H1 (cell line): ENCODE measurements at regions not wholly inside any gene's neighbourhood (a gene's known extent, or its start where the extent isn't known, plus 50 kb on each side); places are given as distances from the start of the nearest gene placed in this dataset.

Experiments used
- CTCF ChIA-PET: fragments of 300-600 bp; sonication (Branson Sonifier 250); formaldehyde crosslinking; loops from one replicate; lab custom pipeline; 2021; ENCODE audit not compliant: partially characterized antibody; lab: Charles Lee
- POLR2A ChIA-PET: fragments of 300-600 bp; sonication (Branson Sonifier 250); formaldehyde crosslinking; loops from one replicate; lab custom pipeline; 2021; ENCODE audit warnings: inconsistent platforms; ENCODE audit not compliant: partially characterized antibody; lab: Charles Lee
- DNase-seq, 2 experiments: peaks; one replicate each; pipeline versions ENCODE4 v3.0.0 to v3.0.0-alpha.2; 2010 to 2022; ENCODE audit warnings: low spot score in 2 of 2, low read depth in 1 of 2, mixed read lengths in 1 of 2
- FAIRE-seq: peaks from 2 replicates; lab custom pipeline; 2011; peaks lifted over from hg19 to GRCh38; lab: Jason Lieb, UNC
- H2AFZ ChIP-seq: 2 replicates; pipeline ENCODE4 v1.8.1; 2012; ENCODE audit warnings: low read length, inconsistent platforms
- H2AK5ac ChIP-seq: 2 replicates; pipeline ENCODE4 v1.6.1; 2013; ENCODE audit warnings: low read depth, low read length
- H2BK120ac ChIP-seq: replicated peaks from 2 replicates; pipeline ENCODE3; 2013; ENCODE audit warnings: low read depth, low read length, inconsistent platforms
- H2BK12ac ChIP-seq: 2 replicates; pipeline ENCODE4 v1.6.1; 2013; ENCODE audit warnings: low read depth, low read length
- H2BK15ac ChIP-seq: 2 replicates; pipeline ENCODE4 v1.6.1; 2013; ENCODE audit warnings: low read length
- H2BK20ac ChIP-seq: 2 replicates; pipeline ENCODE4 v1.6.1; 2013; ENCODE audit warnings: low read length
- H2BK5ac ChIP-seq: 2 replicates; pipeline ENCODE4 v1.6.1; 2013; ENCODE audit warnings: low read depth, low read length
- H3K14ac ChIP-seq: 2 replicates; pipeline ENCODE4 v1.6.1; 2013; ENCODE audit warnings: inconsistent platforms; ENCODE audit not compliant: insufficient read length
- H3K18ac ChIP-seq: 2 replicates; pipeline ENCODE4 v1.6.1; 2013; ENCODE audit warnings: low read length; ENCODE audit errors: extremely low read depth
- H3K23ac ChIP-seq: 2 replicates; pipeline ENCODE4 v1.6.1; 2013; ENCODE audit warnings: inconsistent platforms; ENCODE audit not compliant: insufficient read length
- H3K23me2 ChIP-seq: 2 replicates; pipeline ENCODE4 v1.6.1; 2013; ENCODE audit warnings: low read depth, low read length
- H3K27ac ChIP-seq: 2 replicates; pipeline ENCODE4 v1.6.1; 2011; ENCODE audit warnings: low read depth, low read length, inconsistent platforms
- H3K27me3 ChIP-seq, 4 experiments: replicated peaks in 1 of 4; 1 replicate in 1 of 4; 2 replicates in 3 of 4; pipeline versions ENCODE4 v1.6.1 to v1.8.1; 2011 to 2013; ENCODE audit warnings: low read length in 3 of 4, mild to moderate bottlenecking in 3 of 4, inconsistent platforms in 2 of 4, mixed read lengths in 2 of 4, moderate library complexity in 1 of 4; ENCODE audit not compliant: control insufficient read depth in 3 of 4, insufficient read depth in 3 of 4; ENCODE audit errors: extremely low read depth in 1 of 4
- H3K36me3 ChIP-seq, 4 experiments: 2 replicates each; pipeline versions ENCODE4 v1.6.1 to v1.8.1; 2011 to 2013; ENCODE audit warnings: mild to moderate bottlenecking in 4 of 4, low read length in 3 of 4, moderate library complexity in 2 of 4, control low read depth in 1 of 4, inconsistent platforms in 1 of 4; ENCODE audit not compliant: insufficient read depth in 4 of 4, control insufficient read depth in 2 of 4
- H3K4ac ChIP-seq: replicated peaks from 2 replicates; pipeline ENCODE3; 2013; ENCODE audit warnings: low read length, low read depth, mixed read lengths, inconsistent platforms; ENCODE audit not compliant: insufficient read length
- H3K4me1 ChIP-seq, 4 experiments: replicated peaks in 1 of 4; 1 replicate in 1 of 4; 2 replicates in 3 of 4; pipeline versions ENCODE4 v1.6.1 to v1.8.1; 2011 to 2013; ENCODE audit warnings: low read length in 3 of 4, inconsistent platforms in 2 of 4, mixed read lengths in 1 of 4; ENCODE audit not compliant: insufficient read depth in 4 of 4, control insufficient read depth in 3 of 4
- H3K4me2 ChIP-seq, 2 experiments: 2 replicates each; pipeline versions ENCODE4 v1.6.1 to v1.8.1; 2011 to 2013; ENCODE audit warnings: low read depth in 2 of 2, low read length in 2 of 2, control low read depth in 1 of 2, inconsistent platforms in 1 of 2, mild to moderate bottlenecking in 1 of 2; ENCODE audit not compliant: insufficient read depth in 1 of 2
- H3K4me3 ChIP-seq, 4 experiments: fragments of 200-600, 300-600 bp in 1 of 4; sonication (generic), shearing (Covaris generic), sonication (Bioruptor Twin) in 1 of 4; 2 replicates each; pipeline versions ENCODE4 v1.5.1 to v1.8.1; 2011 to 2016; ENCODE audit warnings: low read length in 4 of 4, low read depth in 3 of 4, control low read depth in 2 of 4, inconsistent platforms in 2 of 4, mild to moderate bottlenecking in 2 of 4, mixed read lengths in 1 of 4, moderate library complexity in 1 of 4; ENCODE audit not compliant: insufficient read depth in 2 of 4; ENCODE audit errors: extremely low read depth in 1 of 4
- H3K56ac ChIP-seq: replicated peaks from 2 replicates; pipeline ENCODE3; 2013; ENCODE audit warnings: low read depth, mild to moderate bottlenecking, mixed read lengths, low read length, inconsistent platforms; ENCODE audit not compliant: insufficient read length
- H3K79me1 ChIP-seq: 2 replicates; pipeline ENCODE4 v1.6.1; 2013; ENCODE audit warnings: low read depth, low read length, control low read depth
- H3K79me2 ChIP-seq, 2 experiments: 2 replicates each; pipeline versions ENCODE4 v1.6.1 to v1.8.1; 2012 to 2013; ENCODE audit warnings: low read length in 2 of 2, mild to moderate bottlenecking in 2 of 2, inconsistent platforms in 1 of 2; ENCODE audit not compliant: insufficient read depth in 2 of 2, control insufficient read depth in 1 of 2
- H3K9ac ChIP-seq, 4 experiments: replicated peaks in 1 of 4; 1 replicate in 1 of 4; 2 replicates in 3 of 4; pipeline versions ENCODE4 v1.6.1 to v1.8.1; 2011 to 2013; ENCODE audit warnings: low read depth in 3 of 4, low read length in 3 of 4, control low read depth in 2 of 4, mild to moderate bottlenecking in 2 of 4, moderate library complexity in 2 of 4, inconsistent platforms in 1 of 4; ENCODE audit errors: extremely low read depth in 1 of 4
- H3K9me3 ChIP-seq, 2 experiments: 2 replicates each; pipeline versions ENCODE4 v1.6.1 to v1.8.1; 2012 to 2013; ENCODE audit warnings: mild to moderate bottlenecking in 2 of 2, moderate library complexity in 2 of 2, control low read depth in 1 of 2, inconsistent platforms in 1 of 2, low read depth in 1 of 2, low read length in 1 of 2, mixed read lengths in 1 of 2; ENCODE audit not compliant: insufficient read depth in 2 of 2
- H4K20me1 ChIP-seq, 2 experiments: replicated peaks in 1 of 2; 2 replicates each; pipeline versions ENCODE3 to v1.8.1; 2011 to 2013; ENCODE audit warnings: inconsistent platforms in 2 of 2, low read length in 2 of 2, mild to moderate bottlenecking in 1 of 2; ENCODE audit not compliant: insufficient read depth in 2 of 2, control insufficient read depth in 1 of 2
- H4K5ac ChIP-seq: 2 replicates; pipeline ENCODE4 v1.6.1; 2013; ENCODE audit warnings: low read length, low read depth, mixed read lengths, inconsistent platforms; ENCODE audit not compliant: insufficient read length
- H4K8ac ChIP-seq: 2 replicates; pipeline ENCODE4 v1.8.0; 2013; ENCODE audit warnings: mild to moderate bottlenecking, moderate library complexity, low read length, inconsistent platforms; ENCODE audit not compliant: insufficient read depth; ENCODE audit errors: extremely low read depth
- H4K91ac ChIP-seq: replicated peaks from 2 replicates; pipeline ENCODE3; 2013; ENCODE audit warnings: low read length, mixed read lengths, inconsistent platforms; ENCODE audit not compliant: insufficient read length
- BACH1 ChIP-seq: IDR thresholded peaks from 2 replicates; pipeline ENCODE4 v1.6.1; 2012; ENCODE audit warnings: low read length, improper control_type of control experiment
- BRCA1 ChIP-seq: IDR thresholded peaks from 2 replicates; pipeline ENCODE4 v1.6.1; 2012; ENCODE audit warnings: low read depth, low read length, improper control_type of control experiment
- CEBPB ChIP-seq: IDR thresholded peaks from 2 replicates; pipeline ENCODE4 v1.6.1; 2012; ENCODE audit warnings: low read depth, low read length
- GABPA ChIP-seq: IDR thresholded peaks from 2 replicates; pipeline ENCODE4 v1.6.1; 2011; ENCODE audit warnings: mild to moderate bottlenecking, low read length, moderate library complexity, borderline replicate concordance; ENCODE audit not compliant: insufficient read depth
- JUND ChIP-seq: IDR thresholded peaks from 2 replicates; pipeline ENCODE4 v1.6.1; 2011; ENCODE audit warnings: mild to moderate bottlenecking, improper control_type of control experiment, low read length
- POLR2AphosphoS5 ChIP-seq: IDR thresholded peaks from 2 replicates; pipeline ENCODE4 v1.6.1; 2011; ENCODE audit warnings: low read depth, low read length
- RNF2 ChIP-seq: fragments of 200-900, 300-1000 bp; sonication (generic); IDR thresholded peaks from 2 replicates; pipeline ENCODE4 v1.7.1; 2016; ENCODE audit warnings: borderline replicate concordance, low read depth, mild to moderate bottlenecking, antibody characterized with exemption, low read length; ENCODE audit not compliant: poor library complexity, severe bottlenecking; ENCODE audit errors: missing control alignments
- SIX5 ChIP-seq: IDR thresholded peaks from 2 replicates; pipeline ENCODE4 v1.6.1; 2011; ENCODE audit warnings: mild to moderate bottlenecking, low read depth, low read length
- SRF ChIP-seq: IDR thresholded peaks from 2 replicates; pipeline ENCODE4 v1.6.1; 2011; ENCODE audit warnings: mild to moderate bottlenecking, low read depth, low read length, moderate library complexity
- WGBS, 2 experiments: shearing (Covaris generic) in 1 of 2; methylation state at CpG; one replicate each; pipeline versions ENCODE4 v1.1.6 to v1.1.7; 2013 to 2015; ENCODE audit warnings: low lambda C conversion rate in 2 of 2, mixed read lengths in 2 of 2, inconsistent platforms in 1 of 2, low coverage in 1 of 2, missing lambda C conversion rate in 1 of 2; ENCODE audit not compliant: insufficient replicate concordance in 2 of 2, insufficient coverage in 1 of 2, insufficient read length in 1 of 2; ENCODE audit errors: extremely low coverage in 1 of 2, missing lambda C conversion rate in 1 of 2; 5-methylcytosine and 5-hydroxymethylcytosine counted together
- TF ChIP-seq, protein P1 (sequence below): IDR thresholded peaks from 2 replicates; pipeline ENCODE4 v1.6.1; 2011; ENCODE audit warnings: low read depth, mild to moderate bottlenecking, low read length; ENCODE audit not compliant: insufficient read depth

DNA sequence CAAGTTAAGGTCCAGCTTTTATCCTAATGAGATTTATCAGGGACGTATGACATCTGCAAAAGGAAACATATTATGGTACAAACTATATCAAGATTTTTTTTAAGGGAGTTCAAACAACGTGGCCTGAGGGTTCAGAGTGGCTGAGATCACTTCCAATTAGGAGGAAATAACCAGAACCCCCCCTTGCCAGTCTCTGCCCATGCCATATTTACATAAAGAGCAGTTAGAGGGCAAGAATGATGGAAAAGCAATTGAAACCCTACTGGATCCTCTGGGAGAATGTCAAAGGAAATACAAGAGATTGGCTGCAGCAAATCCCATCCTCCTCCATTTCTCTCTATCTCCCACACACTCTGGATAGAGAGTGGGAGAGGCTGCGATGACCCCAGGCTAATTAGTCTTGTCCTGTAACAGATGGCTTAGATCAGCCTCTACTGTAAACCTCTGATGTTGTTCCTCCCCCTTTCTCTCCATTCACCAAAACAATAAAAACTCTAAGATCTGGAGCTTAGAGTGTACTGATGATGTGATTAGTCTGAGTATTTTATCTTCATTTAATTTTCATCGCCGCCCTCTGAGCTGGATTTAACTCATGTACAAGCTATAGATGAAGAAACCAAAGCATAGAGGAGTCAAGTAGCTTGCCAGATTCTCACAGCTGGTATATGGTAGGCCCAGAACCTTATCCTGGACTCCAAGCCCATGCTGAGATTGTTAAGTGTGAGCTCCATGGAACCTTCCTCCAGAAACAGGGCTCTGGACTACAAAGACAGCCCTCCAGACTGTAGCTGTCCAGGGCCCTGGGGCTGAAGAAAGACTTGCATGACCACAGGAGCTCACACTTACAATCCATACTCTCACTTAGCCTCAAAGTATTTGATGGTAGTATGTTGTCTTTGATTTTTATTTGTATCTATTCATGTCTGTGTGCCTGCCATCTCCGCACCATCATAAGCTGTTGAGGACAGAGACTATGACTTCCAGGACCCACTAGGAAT, 54.1 kb upstream of the GNG2 start:
- no peak overlapping the region for H4K8ac ChIP-seq
- 80% methylated on average over 6 of the region's 6 CpGs; no CpG with 5 or more reads in 1 of the 2 experiments for WGBS, 2 experiments
- no peaks in the 10 kb centered on the region for H3K27me3 ChIP-seq
- H3K79me1 ChIP-seq = no peaks in the 10 kb centered on the region
- H3K14ac ChIP-seq = no peak overlapping the region
- no peak overlapping the region for H3K27ac ChIP-seq
- H2BK20ac ChIP-seq = no peak overlapping the region
- 0 out of 2 replicates have a peak overlapping the region, but pooled peaks have one; percentile 40 for H2AFZ ChIP-seq
- no peaks in the 10 kb centered on the region for H3K36me3 ChIP-seq
- H2BK5ac ChIP-seq = no peak overlapping the region
- no peak overlapping the region for H2AK5ac ChIP-seq
- no peak overlapping the region for H3K4ac ChIP-seq
- H3K4me3 ChIP-seq = no peak overlapping the region
- no peak for FAIRE-seq
- CTCF ChIA-PET = interaction anchor here (0.9 to 4.4 kb wide), 6 partner anchors 17 to 189 kb away, joined by 3 to 33 read pairs (median 4); no protein-coding TSS in a partner anchor
- no peak overlapping the region for H3K56ac ChIP-seq
- no peaks in the 10 kb centered on the region for H3K4me1 ChIP-seq
- no peak overlapping the region for H3K18ac ChIP-seq
- H2BK15ac ChIP-seq = no peak overlapping the region
- no peaks in the 10 kb centered on the region for H3K79me2 ChIP-seq
- H3K4me2 ChIP-seq = no peak overlapping the region
- H4K5ac ChIP-seq = no peak overlapping the region
- H3K9ac ChIP-seq = no peak overlapping the region
- no peak for DNase-seq
- H4K20me1 ChIP-seq = no peaks in the 10 kb centered on the region
- no peaks in the 10 kb centered on the region for H3K23me2 ChIP-seq
- H3K23ac ChIP-seq = no peak overlapping the region
- POLR2A ChIA-PET = no interaction called here
- H2BK12ac ChIP-seq = no peak overlapping the region
- H4K91ac ChIP-seq = no peak overlapping the region
- H3K9me3 ChIP-seq = peaks cover 3 to 5% of the 10 kb centered on the region in 2 experiments; a peak in 2 of 4 replicates
- H2BK120ac ChIP-seq = no peak overlapping the region
- TF ChIP-seq BACH1 (no peak), POLR2AphosphoS5 (no peak), SRF (no peak), GABPA (no peak), CEBPB (no peak), BRCA1 (no peak), RNF2 (no peak), SIX5 (no peak), JUND (no peak)
- TF ChIP-seq, protein P1, sequence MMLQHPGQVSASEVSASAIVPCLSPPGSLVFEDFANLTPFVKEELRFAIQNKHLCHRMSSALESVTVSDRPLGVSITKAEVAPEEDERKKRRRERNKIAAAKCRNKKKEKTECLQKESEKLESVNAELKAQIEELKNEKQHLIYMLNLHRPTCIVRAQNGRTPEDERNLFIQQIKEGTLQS = no peak
